ENCODE measurements at regions not wholly inside any gene's neighbourhood (a gene's known extent, or its start where the extent isn't known, plus 50 kb on each side); places are given as distances from the start of the nearest gene placed in this dataset.

GRCh38 chr5:124234022-124234769 lies 512.2 kb downstream of the ZNF608 start:
- no peak for DNase-seq

- no peak for DNase-seq
Observed at GRCh38 chr5:124232515-124232914, 513.9 kb downstream of the ZNF608 start.

DNA sequence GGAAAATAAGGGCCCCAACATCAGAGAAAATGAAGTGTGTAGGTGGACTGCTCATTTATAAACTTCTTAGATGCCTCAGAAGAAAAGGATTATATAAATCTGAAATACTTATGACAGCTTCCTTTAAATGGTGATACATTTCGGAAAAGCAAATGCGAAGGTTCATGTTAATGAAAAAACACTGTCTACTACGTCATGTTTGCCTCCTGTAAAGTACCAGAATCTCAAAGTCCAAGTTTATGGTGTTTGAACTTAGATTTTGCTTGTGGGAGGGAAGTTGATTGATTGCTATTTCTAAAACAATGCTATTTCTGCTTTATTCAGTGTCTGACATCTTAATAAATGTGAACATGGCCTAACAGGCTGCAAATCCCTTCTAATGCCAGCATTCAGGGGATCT lies 514.6 kb downstream of the ZNF608 start:
- no peak for DNase-seq

- no peak for DNase-seq
Observed at GRCh38 chr5:124231230-124231629, 515.2 kb downstream of the ZNF608 start.

- no peak for DNase-seq
Observed at GRCh38 chr5:124230456-124230855, 516.0 kb downstream of the ZNF608 start.

GRCh38 chr5:124229352-124229751 lies 517.1 kb downstream of the ZNF608 start:
- DNase-seq: no peak

DNA sequence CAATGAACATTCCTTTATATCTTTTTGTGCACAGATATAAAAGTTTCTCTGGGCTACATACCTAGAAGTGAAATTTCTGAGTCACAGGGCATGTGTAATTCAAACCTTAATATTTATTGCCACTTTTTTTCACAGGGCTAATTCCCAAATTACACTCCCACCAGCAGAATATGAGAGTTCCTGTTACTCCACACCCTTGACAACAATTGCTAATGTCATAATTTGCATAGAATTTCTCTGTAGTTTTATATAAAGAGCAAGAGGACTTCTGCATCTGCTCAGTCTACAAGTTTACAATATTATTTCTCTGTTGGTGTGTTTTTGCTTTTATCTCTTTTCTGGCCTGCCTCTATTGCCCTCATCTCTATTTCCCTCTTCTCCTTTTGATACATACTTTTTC lies 518.5 kb downstream of the ZNF608 start:
- DNase-seq: no peak

DNA sequence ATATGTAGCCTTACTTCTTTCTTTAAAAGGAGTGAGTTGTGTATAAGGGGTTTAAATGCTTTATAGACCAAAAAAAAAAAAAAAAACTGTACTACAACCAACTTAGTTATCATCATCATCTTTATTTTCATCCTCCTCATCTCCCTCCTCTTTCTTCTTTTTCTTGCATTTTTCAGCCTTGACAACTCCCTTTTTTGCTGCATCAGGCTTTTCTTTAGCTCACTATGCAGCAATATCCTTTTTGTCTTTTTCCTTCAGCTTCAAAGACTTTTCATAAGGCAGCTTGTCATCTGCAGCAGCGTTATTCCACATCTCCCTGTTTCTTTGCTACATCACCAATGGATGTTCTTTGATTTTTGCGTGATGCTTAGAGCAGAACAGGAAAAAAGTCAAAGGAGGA lies 526.0 kb downstream of the ZNF608 start:
- no peak for DNase-seq

- DNase-seq: no peak
Observed at GRCh38 chr5:124212934-124213333, 533.5 kb downstream of the ZNF608 start.

DNA sequence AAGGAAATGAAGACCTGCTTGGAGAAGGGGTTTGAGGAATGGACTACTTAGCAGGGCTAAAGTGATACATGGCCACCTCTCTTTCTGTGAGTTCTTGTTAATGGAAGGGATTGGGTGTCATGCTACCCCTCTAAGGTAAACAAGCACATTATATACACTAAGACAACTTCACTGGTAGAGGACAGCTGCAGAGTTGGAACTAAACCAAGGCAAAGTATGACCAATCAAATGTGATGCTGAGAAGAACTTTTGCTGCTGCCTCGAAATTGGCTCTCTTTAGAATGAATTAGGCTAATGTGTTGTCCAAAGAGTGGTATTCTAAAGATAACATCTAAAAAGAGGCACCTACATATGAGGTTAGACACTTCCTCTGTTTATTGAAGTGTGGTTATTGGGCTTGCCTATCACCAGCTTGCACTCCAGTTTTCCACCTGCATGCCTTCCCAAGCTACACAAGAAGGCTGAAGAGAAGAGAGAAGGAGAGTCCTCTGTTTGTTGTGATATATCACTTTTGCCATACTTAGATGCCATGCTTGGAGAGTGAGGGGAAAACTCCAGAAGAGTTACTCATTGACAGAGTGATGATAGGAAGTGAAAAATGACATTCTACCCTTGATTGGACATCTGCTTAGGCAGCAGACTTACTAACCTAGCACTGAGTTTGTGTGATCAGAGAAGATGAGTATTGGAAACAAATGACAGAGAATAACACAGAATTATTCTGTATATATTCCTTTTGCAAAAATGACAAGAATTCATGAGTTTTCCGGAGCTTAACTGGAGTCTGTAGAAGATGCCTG lies 536.1 kb downstream of the ZNF608 start:
- no peak for DNase-seq

GRCh38 chr5:124207118-124207517 lies 539.3 kb downstream of the ZNF608 start:
- no peak for DNase-seq

- DNase-seq: no peak
Observed at GRCh38 chr5:124206540-124206939, 539.9 kb downstream of the ZNF608 start.

DNA sequence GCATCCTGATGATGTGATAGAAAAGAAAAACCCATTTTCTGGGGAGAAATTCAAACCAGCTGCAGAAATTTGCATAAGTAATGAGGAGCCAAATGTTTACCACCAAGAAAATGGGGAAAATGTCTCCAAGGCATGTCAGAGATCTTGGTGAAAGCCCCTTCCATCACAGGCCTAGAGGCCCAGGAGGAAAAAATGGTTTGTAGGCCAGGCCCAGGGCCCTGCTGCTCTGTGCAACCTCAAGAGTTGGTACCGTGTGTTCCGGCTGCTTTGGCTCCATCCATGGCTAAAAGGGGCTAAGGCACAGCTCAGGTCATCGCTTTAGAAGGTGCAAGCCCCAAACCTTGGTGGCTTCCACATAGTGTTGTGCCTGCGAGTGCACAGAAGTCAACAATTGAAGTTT lies 543.1 kb downstream of the ZNF608 start:
- no peak for DNase-seq

DNA sequence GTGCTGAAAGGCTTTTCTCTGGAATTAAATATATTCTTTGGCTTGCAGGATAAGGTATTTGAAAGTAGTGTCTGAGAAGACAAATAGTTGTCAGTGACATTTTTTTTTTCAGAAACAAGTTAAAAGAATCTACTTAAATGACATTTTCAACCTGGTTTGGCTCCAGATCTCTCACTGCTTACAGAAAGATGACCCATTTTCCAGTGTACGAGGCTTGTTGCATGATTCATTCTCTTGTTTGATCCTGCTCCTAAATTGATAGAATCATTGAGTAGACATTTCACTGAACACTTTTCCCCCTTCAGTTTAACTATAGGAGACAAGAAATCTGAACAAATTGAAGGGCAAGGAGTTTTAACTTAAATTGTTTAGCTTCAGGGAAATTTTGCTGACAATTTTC lies 546.1 kb downstream of the ZNF608 start:
- DNase-seq: no peak

DNA sequence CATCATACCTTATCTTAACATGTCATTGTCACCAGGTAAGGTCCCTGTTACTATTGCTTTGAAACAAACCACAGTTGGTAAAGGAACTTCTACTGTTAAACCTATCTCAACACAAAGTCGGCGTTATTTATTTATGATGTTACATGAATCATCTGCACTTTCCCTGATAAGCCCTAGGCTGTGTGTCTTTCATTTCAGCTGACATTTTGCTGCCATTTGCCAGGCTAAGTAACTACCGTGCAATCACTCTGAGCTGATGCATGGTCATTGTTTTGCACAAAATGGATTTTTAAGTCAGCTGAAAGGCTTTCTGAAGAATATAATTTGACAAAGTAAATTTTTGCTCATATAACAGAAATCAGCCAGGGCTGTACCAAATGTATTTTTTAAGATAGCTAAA lies 546.5 kb downstream of the ZNF608 start:
- no peak for DNase-seq

- DNase-seq: no peak
Observed at GRCh38 chr5:124195411-124195810, 551.0 kb downstream of the ZNF608 start.

DNA sequence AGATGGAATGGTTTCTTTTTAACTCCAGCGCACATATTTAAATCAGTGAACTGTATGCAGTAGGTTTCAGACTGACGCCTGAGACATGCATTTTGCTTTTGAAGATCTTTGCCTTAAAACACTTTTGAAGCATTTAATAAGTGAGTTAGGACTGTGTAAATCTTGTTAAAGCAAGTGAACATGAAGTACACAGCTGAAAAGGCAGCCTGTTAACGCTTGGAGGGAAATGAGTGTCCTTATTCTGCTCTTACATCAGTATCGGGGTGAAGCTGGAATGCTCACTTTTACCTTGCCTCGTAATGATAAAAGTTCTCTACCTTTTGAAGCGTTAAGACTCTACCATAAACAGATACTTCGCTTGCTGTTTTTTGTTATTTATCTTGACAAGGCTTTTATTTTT lies 552.2 kb downstream of the ZNF608 start:
- DNase-seq: no peak

DNA sequence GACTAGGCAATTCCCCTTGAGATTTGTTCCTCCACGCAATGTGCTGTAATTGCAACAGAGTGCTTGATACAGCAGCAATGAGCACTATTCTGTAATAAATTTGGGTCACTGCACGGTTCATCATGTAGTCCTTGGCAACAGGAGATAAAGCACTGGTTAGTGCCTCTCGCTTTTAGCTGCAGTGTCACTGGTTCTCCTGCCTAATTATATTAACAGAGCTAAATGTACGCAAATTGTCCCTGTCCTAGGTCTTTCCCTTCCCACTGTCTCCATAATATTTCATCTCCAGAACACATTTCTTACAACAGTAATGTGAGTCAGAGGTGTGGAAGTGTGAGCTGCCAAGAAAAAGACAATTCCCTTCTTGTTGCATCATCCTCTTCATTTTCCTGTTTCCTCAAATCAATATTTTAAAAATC lies 553.1 kb downstream of the ZNF608 start:
- DNase-seq: no peak

- no peak for DNase-seq
Observed at GRCh38 chr5:124192716-124193115, 553.7 kb downstream of the ZNF608 start.

DNA sequence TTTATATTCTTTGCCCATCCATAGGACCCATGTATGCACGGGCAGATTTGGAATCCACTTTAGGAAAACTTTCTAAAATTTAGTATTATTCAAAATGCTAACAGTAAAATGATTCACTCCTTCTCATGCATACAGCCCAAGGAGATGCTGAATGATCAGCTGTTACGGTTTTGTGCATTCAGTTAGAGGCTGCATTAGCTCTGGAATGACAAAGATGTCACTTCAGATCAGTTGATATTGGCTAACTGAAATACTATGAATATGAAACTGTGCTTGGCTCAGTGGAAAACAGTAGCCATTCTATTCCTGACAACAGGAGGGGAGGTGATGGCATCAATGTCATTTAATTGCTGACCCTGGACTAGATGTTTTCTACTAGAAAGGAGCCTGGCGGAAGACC lies 560.7 kb downstream of the ZNF608 start:
- no peak for DNase-seq

DNA sequence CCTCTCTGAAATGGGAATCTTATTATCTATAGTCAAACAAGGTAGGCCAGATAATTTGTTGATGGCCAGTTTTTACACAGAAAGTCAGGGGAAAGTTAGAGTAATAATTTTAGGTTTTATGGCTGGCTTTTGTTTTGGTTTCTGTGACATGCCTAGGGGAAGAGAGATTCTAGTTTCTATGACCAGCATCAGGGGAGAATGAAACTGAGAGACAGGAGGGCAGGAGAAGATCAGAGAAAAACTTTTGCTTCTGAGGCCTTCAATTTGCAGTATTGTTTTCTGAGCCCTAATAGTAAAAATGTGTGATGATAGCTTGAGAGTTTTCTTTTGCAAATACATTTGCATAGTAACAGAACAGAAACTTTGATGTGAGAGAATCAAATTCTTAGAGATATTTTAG lies 564.3 kb downstream of the ZNF608 start:
- DNase-seq: no peak

DNA sequence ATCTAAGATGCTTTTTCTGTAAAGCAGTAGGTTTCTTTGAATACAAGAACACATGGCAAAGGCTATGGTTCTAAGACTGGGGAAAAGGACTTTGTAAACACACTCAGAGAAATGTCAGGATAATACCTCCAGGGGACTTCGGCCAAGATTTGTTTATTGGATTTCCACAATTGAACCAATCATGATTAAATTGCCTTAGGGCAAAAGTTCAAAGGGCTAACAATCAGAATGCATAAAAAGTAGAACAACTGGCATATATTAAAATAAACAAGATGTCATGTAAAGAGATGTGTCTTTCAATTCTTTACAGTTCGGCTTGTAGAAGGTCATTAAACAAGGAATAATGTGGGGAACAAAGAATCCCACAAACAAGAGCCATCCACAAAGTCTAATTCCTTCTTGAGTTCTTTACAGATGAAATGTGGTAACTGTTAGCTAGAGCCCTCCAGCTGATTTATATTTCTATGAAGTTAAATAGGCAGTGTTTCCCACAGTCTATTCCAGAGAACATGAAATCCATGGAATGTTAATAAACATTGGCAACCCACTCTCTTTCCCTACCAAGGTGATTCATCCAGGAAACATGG lies 565.5 kb downstream of the ZNF608 start:
- no peak for DNase-seq

DNA sequence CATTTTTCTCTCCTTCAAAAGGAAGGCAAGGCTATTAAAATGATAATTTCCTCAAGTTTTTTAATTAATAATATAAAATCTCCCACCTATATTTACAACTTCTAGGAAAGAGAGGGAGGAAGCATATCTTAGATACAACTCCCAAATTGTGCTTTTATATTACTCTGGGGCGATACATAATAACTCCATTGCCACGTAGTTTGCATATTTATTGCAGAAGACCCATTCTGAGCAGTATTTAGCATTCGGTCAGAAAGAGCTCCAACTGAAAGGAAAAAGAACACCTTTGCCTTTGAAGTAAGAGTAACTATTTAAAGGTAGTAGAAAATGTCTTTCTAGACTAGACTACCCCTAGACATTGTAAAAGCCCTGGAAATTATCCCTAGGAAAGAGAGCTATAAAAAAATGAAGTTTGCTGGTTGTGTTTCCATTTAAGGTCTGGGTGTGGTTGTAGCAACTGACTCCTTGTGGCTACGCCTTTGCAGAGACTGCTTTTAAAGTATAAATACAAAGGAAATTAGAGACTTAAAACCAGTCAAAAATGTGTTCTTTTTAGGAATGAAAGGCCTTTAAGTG lies 566.1 kb downstream of the ZNF608 start:
- DNase-seq: no peak
